HG03280 (cell line): ENCODE measurements at regions not wholly inside any gene's neighbourhood (a gene's known extent, or its start where the extent isn't known, plus 50 kb on each side); places are given as distances from the start of the nearest gene placed in this dataset.
"Not testable (repeated sequence)": the region's sequence is repeated elsewhere in the genome, so short reads cannot be mapped to it uniquely, and the experiment has no call there.

Source experiments
- ATAC-seq: cut with Tn5 transposase; IDR thresholded peaks from one replicate; pipeline ENCODE4 v1.9.1; 2021; ENCODE audit warnings: mild to moderate bottlenecking, moderate library complexity; ENCODE audit not compliant: unreplicated experiment

DNA sequence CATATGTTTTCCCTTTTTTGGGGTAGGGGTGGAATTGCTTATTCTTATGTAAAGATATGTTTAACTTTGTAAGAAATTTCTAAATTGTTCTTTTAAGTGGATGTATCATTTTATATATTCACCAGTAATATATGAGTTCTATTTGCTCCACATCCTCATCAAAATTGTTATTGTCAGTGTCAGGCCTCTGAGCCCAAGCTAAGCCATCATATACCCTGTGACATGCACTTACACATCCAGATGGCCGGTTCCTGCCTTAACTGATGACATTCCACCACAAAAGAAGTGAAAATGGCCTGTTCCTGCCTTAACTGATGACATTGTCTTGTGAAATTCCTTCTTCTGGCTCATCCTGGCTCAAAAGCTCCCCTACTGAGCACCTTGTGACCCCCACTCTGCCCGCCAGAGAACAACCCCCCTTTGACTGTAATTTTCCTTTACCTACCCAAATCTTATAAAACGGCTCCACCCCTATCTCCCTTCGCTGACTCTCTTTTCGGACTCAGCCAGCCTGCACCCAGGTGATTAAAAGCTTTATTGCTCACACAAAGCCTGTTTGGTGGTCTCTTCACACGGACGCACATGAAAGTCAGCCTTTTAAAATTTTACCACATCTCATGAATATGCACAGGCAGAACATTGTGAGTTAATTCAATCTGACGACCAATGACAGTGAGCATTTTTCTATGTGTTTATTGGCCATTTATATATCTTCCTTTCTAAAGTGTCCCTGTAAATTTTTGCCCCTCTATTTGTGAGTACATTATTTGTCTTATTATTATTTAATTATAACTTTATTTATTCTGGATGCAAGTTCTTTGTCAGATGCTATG is 176.8 kb downstream of the CDC14C start:
- ATAC-seq, result not testable (repeated sequence)

DNA sequence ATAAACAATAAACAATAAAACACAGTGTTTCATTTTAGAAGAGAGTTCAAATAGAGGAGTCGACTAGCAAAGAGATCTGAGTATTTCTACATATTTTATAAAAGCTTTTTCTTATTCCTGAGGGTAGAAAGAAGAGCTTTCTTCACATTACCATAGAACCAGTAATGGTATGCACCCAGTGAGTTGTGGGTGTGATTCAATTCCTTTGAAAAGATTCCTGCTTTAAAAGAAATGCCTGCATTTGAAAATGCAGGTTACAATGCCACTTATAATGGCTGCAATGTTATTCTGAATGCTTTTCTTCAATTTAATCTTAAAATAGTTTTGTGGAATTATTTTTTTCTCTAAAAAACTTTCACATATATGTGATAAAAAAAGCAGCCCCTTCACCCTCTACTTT is 178.1 kb downstream of the CDC14C start:
- ATAC-seq, result no peak

DNA sequence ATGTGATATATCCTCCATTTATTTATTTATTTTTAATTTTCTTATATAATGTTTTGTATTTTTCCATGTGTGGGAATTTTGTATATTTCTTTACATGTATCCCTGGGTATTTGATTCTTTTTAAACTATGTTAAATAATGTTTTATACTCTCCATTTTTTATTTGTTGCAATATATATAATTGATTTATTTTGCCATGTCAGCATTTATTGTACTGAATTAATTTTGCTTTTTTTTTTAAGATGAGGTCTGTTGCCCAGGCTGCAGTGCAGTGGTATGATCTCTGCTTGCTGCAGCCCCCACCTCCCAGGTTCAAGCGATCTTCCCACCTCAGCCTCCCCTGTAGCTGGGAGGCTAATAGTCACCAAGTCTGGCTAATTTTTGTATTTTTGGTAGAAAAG is 187.4 kb downstream of the CDC14C start:
- ATAC-seq, result no peak

DNA sequence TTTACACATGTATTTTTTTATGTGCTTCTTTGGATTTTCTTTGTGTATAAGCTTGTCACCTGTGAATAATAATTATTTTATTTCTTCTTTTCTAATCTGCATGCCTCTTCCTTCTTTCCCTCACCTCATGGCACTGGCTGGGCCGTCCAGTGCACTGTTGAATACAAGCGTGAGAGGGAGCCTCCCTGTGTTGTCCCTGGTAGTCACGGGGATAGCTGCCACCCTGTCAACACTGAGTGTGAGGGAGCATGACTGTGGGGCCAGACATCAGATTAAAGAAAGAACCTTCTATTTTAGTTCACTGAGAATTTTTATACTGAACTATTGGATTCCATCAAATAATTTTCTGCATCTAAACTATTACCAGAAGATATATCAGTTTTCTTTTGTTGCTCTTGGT is 187.9 kb downstream of the CDC14C start:
- ATAC-seq, result no peak

DNA sequence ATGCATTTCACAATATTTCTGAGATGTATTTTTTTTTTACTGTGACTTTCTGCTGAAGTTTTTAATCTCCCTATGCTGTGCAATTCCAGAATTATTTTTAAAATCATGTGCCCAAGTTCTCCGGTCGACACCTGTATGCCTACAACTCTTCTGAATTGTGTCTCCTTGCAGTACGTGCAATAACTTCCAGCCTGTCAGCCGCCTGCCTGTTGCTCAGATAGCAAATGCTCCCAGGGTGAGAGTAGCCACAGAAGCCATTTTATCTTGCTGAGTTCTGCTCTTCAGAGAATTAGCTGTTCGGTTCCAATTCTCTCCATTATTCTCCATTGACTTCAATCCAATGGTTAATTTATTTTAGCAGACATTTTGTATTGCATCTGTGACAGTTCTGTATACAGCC is 188.3 kb downstream of the CDC14C start:
- no peak for ATAC-seq

DNA sequence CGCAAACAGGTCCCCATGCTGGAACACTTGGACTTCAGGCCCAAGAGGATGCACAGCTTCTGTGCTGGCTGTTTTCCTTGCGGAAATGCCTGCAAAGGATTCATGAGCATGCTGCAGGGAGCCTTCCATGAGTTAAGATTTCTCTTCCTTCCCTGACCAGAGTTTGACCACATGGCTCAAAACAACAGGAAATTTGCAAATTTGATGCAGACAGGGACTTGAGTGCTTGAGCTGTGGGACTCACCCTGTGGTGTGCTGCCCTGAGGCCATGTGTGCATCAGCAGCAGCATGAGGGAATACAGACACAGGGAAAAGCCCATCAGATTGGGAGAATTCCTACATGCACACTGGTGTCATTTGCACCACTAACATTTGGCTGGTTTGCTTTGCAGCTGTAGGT is 195.4 kb downstream of the CDC14C start:
- ATAC-seq, result no peak

DNA sequence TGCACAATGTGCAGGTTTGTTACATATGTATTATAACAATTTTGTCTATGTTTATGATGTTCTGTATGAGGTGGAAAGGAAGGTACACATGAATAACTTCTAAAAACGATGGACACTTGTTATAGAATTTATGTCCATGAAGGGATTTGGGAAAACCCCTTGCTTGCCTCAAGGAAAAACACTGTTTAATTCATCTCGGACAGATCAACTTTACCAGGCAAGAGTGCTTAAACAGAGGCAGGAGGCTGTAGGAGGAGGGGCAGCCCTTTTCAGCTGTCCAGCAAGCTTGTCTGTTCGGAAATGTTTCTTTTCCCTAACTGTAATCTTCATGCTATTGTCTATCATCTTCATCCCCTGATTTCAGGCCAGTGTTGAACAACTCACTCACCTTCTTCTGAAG is 200.9 kb downstream of the CDC14C start:
- ATAC-seq, result no peak

DNA sequence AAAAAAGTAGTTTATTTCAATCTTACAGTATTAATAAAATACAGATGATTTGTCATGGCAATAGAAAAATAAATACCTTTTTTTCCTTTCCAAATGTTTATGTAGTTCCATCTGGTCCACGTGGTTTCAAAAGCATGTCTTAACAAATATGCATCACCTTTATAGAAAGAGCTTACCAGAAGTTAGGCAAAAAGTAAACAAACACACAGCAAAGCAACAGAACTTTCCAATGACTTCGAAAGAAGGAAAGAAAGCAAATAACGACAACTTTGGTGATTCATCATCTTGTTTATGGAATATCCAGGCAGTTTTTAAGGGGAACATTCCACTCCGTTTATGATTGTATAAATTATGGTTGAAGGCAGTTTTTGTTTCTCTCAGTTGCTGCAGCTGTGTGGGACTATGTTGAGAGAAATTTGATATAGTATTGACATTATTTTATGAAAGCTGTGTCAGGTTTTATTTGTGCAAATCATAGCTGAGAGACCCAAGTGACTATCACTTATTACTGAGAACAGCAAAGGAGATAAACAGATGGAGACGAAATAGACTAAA is 203.1 kb downstream of the CDC14C start:
- ATAC-seq, result no peak

DNA sequence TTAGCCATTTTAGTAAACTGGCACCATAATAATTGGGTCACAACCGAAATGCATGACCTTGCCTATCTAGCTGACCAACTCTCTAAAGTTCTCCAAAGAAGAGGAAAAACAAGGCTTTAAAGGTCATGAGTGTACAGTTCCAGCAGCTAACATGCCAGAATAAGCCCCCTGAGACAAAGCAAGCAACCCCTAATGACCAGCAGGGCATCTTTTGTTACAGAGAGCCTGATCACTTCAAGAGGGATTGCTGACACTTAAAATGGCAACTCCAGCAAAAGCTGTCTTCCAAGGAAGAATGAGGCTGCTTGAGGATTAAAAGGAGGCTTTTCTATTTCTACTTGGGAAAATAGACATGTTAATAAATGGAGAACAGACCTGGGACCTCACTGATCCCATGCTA is 213.6 kb downstream of the CDC14C start:
- no peak for ATAC-seq

DNA sequence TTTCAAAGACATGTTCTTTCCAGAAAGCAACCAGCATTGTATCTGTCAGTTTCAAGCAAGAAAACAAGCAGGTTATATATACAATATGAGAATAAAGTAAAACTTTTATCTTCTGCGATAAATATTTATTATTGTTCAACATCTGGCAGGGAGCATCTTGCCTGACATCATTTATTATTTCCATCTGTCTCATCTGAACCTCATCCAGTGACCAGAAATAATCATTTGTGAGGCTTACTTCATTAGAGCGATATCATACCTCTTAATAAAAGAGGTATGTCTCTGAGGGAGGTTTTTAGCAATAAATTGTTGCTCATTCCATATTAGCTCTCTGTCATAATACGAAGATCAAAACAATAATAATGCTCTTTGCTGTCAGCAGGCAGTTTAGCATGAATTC is 226.1 kb downstream of the CDC14C start:
- no peak for ATAC-seq

DNA sequence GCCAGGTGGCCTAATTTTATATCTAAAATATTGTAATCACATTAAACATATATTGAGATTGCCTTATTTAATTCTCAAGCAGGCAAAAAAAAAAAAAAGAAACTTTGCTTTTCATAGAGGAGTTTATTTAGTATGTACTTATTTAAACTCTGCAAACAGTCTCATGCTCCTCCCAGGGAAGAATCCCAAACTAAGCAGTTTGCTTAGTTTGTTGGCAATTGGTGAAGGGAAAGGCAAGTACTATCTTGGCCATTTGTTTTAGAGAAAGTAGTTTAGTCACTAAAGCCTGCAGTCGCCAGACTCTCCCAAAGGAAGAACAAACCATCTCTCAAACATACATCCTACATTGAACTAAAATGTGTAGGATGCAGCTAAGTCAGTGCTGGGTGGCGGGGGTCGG is 226.8 kb downstream of the CDC14C start:
- no peak for ATAC-seq

DNA sequence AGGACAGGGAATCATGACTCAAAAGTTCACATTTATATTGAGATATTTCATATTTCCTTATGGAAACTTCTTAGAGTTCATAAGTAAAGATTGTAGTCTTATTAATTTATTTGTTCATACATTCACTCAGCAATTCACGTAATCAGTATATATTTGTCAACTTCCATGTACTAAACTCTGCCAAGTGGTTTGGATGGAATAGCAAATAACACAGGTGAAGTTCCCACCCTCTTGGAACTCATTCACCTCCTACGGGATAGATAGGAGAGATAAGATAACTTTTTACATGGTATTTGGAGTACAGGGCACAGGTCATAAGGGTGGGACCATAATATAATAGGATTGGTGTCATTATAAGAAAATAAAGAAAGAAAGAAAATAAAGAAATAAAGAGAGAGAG is 234.0 kb downstream of the CDC14C start:
- ATAC-seq, result no peak

DNA sequence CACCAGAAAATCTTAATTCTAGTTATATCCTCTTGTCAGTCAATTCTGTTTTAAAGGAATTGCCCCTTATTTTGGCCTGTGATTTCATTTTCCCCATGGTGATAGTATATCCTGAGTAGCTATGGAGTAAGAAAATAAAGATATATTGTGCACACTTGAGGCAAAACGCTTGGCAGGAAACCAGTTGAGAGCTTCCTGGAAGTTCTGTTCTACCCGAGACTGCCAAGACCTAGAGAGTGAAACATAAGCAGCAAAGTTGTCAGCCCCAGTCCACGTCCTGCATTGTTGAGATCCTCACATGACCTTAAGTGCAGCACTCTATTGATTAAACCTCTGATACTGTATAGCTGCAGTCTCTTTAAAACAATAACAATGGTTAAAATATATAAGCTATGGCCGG is 235.2 kb downstream of the CDC14C start:
- no peak for ATAC-seq

DNA sequence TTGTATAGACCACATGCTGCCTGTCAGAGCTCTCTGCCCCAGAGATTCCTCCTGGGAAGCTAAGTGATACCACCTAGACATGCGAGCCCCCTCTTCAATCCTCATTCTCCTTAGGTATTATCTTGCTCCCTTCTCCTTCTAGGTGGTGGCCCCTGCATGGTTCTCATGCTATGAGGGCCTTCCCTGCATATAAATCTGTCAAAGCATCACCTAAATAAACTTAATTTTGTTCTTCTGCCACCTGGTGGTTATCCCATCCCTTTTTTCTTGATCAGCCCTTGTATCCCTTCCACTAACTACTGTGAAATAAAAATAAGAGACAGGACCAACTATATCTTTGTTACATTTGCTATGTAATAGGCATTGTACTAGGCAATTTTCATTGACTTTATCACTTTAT is 242.1 kb downstream of the CDC14C start:
- ATAC-seq, result no peak

DNA sequence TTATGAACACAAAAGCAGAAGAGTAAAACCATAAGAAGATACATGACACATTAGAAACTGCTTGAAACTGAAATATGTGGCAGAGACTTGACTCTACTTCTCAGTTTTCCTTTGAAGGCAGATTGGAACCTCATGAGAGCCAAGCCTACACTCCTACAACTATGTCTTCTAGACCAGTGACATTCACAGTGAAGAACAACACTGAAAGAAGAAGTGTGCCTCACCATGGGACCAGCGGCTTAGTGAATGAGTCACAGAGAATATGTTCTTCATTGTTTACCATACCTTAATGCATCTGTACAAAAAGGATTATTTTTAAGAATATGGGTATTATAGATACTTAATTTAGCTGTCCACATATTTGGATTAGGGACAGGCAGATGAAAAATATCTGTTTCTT is 248.3 kb downstream of the CDC14C start:
- ATAC-seq, result no peak

DNA sequence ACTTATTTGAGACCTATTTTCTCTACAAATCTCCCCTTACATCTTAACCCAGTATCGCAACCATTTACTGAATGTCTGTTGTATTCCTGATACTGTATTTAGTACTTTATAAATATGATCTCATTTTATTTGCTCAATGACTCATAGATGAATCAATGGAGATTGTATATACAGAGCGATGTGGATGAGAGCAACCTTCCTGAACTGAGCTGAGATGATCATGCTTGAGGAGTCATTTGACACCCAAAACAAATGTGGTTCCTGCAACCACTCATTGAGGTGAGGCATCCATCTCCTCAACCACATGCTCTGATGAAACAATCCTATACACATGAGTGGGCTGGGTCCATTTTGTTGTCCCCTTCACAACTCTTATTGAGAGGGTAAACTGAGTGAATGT is 250.0 kb downstream of the CDC14C start:
- no peak for ATAC-seq

DNA sequence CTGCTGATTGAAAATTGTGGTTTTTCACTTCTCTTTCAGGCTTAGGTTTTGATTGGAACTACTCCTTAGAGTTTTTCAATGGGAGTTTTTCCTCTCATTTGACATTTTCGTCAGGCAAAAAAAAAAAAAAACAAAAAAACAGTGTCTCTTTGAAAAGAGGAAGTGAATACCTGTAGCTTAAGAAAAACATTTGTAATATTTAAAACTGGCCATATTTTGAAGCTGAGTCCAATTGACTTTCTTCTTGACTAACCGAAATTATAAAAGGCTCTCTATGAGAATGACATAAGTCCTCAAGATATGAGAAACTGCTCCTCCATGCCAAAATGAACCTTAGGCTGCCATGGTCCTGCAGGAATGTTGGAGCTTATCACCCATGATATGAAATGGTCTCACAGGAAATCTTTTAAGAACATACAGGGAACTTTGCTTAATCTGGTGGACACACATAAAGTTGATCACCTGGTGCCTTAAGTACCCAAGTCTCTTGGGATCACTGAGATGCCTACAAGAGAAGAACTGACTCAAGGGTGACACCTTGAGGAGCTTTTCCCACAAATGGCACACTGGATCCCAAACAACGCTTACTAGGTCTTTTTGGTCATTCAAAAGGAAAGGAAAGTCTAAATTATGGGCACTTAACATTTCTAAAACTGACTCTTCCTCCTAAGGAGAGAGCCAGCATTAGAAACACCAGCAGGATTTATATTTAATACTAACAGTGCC is 263.4 kb downstream of the CDC14C start:
- ATAC-seq, result no peak

DNA sequence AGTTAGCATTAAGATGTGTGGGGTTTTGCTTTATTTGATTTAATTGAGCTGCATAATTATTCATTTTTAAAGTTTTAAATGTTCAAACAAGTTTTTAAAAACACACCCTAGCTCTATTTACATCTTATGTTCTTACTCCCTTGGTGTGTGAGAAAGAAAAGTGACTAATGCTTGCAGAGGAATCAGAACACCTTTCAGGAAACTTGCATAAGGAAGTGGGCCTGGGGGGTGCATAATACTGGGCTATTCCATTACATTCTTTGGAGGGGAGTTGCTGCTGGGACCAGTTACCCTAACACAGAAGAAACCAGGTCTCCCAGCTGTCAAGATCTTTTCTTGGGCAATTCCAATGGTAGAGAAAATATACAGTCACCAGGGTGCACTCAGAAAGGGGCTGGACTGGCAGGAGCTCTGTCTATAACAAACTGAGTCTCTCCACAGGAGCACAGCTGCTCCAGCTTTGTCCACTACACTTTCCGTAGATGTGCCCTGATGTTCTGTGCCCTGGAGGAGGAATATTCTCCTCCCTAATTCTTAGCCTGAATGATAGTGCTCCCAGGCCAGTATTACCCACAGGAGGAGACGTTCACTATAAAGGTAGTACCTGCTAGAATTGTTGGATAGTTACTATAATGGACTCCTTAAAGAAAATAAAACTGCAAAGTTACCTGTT is 304.2 kb downstream of the CDC14C start:
- ATAC-seq, result no peak

DNA sequence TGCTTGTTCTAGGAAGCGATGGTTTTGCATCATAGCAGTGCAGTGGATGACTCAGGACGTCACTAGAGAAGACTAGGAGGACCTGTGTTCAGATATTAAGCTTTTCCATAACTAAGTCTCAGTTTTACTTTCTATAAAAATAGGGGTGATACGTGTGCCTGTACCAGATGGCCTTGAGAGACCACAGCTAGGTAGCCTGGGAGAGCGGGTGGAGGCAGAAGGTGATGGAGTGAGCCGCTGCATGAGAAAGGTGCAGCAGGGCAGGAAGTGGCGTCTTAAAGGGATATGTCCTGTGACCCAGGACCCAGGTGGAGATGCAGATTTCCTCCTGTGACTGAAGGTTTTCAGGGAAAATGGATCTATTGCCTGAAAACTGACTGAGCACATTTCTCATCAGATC is 304.9 kb downstream of the CDC14C start:
- ATAC-seq, result no peak

DNA sequence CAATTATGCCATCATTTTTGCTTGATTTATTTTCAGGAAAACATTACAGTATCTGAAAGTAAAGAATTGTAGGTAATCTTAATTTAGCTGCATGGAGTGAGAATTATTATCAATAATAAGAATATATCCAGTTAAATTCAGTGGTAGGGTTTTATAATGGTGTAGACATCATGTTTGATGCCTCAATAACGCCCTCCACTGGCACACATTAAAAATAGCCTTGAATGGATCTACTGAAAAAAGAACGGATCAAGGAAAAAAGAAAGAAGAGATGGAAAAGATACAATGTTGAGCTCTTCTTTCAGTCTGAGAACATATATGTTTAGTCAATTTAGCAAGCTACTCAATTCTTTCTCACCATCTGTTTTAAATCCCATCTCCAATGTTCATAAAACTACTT is 319.2 kb downstream of the CDC14C start:
- ATAC-seq, result no peak

DNA sequence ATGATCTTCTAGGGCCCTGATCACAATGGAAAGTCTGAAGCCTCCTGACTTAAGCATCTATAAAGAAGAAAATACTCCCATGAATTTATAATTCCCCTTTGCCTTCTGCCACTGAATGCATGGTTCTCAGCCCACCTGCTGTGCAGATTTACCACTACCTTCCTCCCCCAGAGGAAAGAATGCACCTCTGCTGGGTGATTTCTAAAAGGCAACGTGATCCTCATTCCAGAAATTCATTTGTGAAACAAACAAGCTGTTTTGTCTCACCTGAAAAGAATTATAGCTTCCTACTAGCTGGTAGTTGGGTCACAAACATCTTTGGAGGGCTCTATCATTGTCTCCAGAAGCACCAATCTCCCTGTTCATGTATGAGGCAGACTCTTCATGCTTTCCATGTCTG is 320.2 kb downstream of the CDC14C start:
- ATAC-seq, result no peak

DNA sequence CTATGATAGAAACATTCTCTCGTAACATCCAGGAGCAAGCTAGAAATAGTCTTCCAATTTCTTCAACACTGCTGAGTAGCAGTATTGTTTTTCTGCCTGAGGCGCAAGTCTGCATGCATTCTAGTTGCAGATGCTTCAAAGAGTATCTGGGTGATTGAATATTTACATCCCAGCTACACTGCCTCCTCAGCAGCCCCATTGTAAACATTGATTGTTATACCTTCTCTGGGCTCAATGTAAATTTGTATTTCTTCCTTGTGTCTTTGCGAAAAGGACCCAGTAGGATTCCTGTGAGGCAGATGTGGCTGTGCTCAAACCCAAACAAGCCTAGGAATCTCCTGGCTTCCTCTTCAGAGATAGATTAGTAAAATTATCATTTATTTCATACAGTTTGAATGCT is 320.7 kb downstream of the CDC14C start:
- no peak for ATAC-seq
